Nephron progenitor cell (in vitro differentiated cells): ENCODE measurements at regions not wholly inside any gene's neighbourhood (a gene's known extent, or its start where the extent isn't known, plus 50 kb on each side); places are given as distances from the start of the nearest gene placed in this dataset.

ENCODE experiments used
- DNase-seq: peaks from one replicate; pipeline ENCODE4 v3.0.0; 2021
- H3K27ac Mint-ChIP-seq: 2 replicates; pipeline ENCODE4 v1.8.0; 2021; ENCODE audit warnings: mild to moderate bottlenecking, moderate library complexity, mixed read lengths
- H3K27me3 Mint-ChIP-seq: 2 replicates; pipeline ENCODE4 v1.8.0; 2021; ENCODE audit warnings: mild to moderate bottlenecking, low read depth, mixed read lengths; ENCODE audit not compliant: poor library complexity
- H3K36me3 Mint-ChIP-seq: 2 replicates; pipeline ENCODE4 v1.8.0; 2021; ENCODE audit warnings: low read depth, mixed read lengths
- H3K4me1 Mint-ChIP-seq: 2 replicates; pipeline ENCODE4 v1.8.0; 2021; ENCODE audit warnings: mixed read lengths
- H3K4me3 Mint-ChIP-seq: 2 replicates; pipeline ENCODE4 v1.8.0; 2021; ENCODE audit warnings: mild to moderate bottlenecking, moderate library complexity, mixed read lengths
- H3K9me3 Mint-ChIP-seq: 2 replicates; pipeline ENCODE4 v1.8.0; 2021; ENCODE audit warnings: mild to moderate bottlenecking, moderate library complexity, mixed read lengths
- TF ChIP-seq, protein P1 (sequence below): fragments of 200-600 bp; sonication (generic); IDR thresholded peaks from 2 replicates; pipeline ENCODE4 v1.5.0; 2021; ENCODE audit warnings: antibody characterized with exemption

- Mint-ChIP-seq H3K27me3 (no peaks in the 10 kb centered on the region), H3K4me3 (no peak overlapping the region), H3K4me1 (no peaks in the 10 kb centered on the region), H3K9me3 (peaks cover 17% of the 10 kb centered on the region), H3K27ac (no peak overlapping the region), H3K36me3 (no peaks in the 10 kb centered on the region)
- no peak for DNase-seq
- TF ChIP-seq, protein P1, sequence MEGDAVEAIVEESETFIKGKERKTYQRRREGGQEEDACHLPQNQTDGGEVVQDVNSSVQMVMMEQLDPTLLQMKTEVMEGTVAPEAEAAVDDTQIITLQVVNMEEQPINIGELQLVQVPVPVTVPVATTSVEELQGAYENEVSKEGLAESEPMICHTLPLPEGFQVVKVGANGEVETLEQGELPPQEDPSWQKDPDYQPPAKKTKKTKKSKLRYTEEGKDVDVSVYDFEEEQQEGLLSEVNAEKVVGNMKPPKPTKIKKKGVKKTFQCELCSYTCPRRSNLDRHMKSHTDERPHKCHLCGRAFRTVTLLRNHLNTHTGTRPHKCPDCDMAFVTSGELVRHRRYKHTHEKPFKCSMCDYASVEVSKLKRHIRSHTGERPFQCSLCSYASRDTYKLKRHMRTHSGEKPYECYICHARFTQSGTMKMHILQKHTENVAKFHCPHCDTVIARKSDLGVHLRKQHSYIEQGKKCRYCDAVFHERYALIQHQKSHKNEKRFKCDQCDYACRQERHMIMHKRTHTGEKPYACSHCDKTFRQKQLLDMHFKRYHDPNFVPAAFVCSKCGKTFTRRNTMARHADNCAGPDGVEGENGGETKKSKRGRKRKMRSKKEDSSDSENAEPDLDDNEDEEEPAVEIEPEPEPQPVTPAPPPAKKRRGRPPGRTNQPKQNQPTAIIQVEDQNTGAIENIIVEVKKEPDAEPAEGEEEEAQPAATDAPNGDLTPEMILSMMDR = no peak
Measured at GRCh38 chr12:33006106-33006505, 109.5 kb upstream of the PKP2 start.

GRCh38 chr12:33000016-33000415 is 103.4 kb upstream of the PKP2 start:
- H3K4me1 Mint-ChIP-seq = peaks cover 5% of the 10 kb centered on the region
- TF ChIP-seq, protein P1 = no peak

DNA sequence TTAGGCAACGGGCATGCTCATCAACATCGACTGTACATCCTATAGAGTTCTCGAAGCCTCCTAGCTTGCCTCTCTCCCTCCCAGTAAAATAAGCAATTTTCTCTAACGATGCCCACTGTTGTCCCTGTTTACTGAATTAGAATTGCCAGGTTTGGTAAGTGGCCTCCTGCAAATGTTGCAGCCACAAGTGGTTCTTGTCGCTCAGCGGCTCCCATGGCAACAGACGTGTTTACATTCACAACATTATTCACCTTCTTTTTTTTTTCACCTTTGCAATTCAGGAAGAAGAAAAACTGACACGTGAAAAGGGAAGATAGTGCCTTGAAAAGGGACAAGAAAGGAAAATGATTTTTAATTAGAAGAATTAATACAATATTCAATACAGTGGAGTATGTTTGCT is 100.9 kb upstream of the PKP2 start:
- no peak for DNase-seq
- H3K4me1 Mint-ChIP-seq = peaks cover 24% of the 10 kb centered on the region
- TF ChIP-seq, protein P1 = no peak
- H3K27me3 Mint-ChIP-seq = no peaks in the 10 kb centered on the region
- H3K36me3 Mint-ChIP-seq = no peaks in the 10 kb centered on the region
- H3K9me3 Mint-ChIP-seq = peaks cover under 1% of the 10 kb centered on the region
- H3K27ac Mint-ChIP-seq = no peak overlapping the region
- H3K4me3 Mint-ChIP-seq = no peak overlapping the region

More at GRCh38 chr12:33000016-33000415, 103.4 kb upstream of the PKP2 start:
- Mint-ChIP-seq H3K27me3 (no peaks in the 10 kb centered on the region), H3K9me3 (peaks cover 17% of the 10 kb centered on the region), H3K4me3 (no peak overlapping the region), H3K36me3 (no peaks in the 10 kb centered on the region), H3K27ac (no peak overlapping the region)
- no peak for DNase-seq

- Mint-ChIP-seq H3K9me3 (no peaks in the 10 kb centered on the region), H3K4me1 (peaks cover 24% of the 10 kb centered on the region), H3K36me3 (no peaks in the 10 kb centered on the region), H3K4me3 (no peak overlapping the region), H3K27ac (no peak overlapping the region), H3K27me3 (no peaks in the 10 kb centered on the region)
- TF ChIP-seq, protein P1 = no peak
- no peak for DNase-seq
Measured at GRCh38 chr12:32995623-32996022, 99.0 kb upstream of the PKP2 start.

DNA sequence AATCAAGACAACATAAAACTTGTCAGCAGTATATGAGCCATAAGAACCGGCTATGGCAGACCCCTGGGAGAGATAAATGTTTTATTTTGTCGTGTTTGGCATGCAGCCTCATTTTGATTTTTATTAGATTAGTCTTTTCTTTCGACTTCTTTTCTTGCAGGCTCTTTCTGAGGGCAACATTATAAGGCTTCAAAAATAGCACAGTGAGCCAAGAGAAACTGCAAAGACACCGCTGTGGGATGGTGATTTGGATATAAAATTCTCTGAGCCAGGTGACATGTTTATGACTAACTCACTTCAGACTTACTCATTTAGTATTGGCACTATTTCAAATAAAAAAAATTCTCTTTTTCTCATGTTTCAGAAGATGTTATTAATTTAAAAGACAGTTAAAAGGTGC is 96.8 kb upstream of the PKP2 start:
- peaks cover 46% of the 10 kb centered on the region for H3K4me1 Mint-ChIP-seq
- H3K9me3 Mint-ChIP-seq = no peaks in the 10 kb centered on the region
- no peak for DNase-seq
- no peak overlapping the region for H3K4me3 Mint-ChIP-seq
- H3K27me3 Mint-ChIP-seq = peaks cover 3% of the 10 kb centered on the region
- TF ChIP-seq, protein P1 = no peak
- no peak overlapping the region for H3K27ac Mint-ChIP-seq
- H3K36me3 Mint-ChIP-seq = no peaks in the 10 kb centered on the region

DNA sequence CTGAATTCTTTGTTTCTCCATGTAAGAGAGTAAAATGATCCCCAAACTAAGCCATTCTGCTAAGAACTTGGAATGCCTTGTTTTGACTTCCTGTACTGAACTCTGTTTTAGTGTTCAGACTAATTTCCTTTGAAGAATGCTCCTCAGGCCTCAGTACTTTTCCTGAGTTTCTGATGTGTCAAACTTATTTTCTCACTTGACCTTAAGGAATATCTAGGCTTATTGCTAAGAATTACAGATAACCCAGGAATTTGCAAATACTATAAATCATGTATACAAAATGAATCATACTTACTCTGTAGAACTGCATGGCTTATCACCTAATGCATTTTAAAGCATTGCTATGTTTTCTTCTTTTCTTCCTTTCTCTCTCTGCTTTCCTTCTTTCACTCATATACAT is 93.1 kb upstream of the PKP2 start:
- Mint-ChIP-seq H3K9me3 (no peaks in the 10 kb centered on the region), H3K27me3 (peaks cover 3% of the 10 kb centered on the region), H3K27ac (no peak overlapping the region), H3K4me1 (peaks cover 51% of the 10 kb centered on the region), H3K36me3 (no peaks in the 10 kb centered on the region), H3K4me3 (no peak overlapping the region)
- no peak for DNase-seq
- TF ChIP-seq, protein P1 = no peak
